ENCODE measurements at regions not wholly inside any gene's neighbourhood (a gene's known extent, or its start where the extent isn't known, plus 50 kb on each side); places are given as distances from the start of the nearest gene placed in this dataset.

DNA sequence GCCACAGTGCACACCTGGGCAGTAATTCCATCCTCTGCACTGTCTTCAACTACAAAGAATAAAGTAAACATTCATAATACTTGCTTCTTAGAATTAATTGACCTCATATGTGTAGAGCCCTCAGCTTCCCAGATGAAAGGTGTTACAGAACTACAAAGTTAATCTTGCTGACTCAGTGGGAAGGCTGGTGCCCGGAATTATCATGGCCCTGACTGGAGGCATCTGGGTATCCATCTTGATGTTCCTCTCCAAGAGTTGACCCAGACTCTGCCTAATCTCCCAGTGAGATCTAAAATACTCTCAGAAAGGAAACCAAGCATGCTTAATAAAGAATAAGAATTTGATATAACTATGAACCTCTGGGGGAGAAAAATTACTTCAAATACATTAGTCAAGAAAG lies 147.0 kb upstream of the ARID2 start:
- TF ChIP-seq, protein P1, sequence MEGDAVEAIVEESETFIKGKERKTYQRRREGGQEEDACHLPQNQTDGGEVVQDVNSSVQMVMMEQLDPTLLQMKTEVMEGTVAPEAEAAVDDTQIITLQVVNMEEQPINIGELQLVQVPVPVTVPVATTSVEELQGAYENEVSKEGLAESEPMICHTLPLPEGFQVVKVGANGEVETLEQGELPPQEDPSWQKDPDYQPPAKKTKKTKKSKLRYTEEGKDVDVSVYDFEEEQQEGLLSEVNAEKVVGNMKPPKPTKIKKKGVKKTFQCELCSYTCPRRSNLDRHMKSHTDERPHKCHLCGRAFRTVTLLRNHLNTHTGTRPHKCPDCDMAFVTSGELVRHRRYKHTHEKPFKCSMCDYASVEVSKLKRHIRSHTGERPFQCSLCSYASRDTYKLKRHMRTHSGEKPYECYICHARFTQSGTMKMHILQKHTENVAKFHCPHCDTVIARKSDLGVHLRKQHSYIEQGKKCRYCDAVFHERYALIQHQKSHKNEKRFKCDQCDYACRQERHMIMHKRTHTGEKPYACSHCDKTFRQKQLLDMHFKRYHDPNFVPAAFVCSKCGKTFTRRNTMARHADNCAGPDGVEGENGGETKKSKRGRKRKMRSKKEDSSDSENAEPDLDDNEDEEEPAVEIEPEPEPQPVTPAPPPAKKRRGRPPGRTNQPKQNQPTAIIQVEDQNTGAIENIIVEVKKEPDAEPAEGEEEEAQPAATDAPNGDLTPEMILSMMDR (IDR thresholded peaks at IDR 0.05), result no peak
- TF ChIP-seq EP300 (IDR thresholded peaks at IDR 0.05; ENCODE audit: borderline replicate concordance in 1 of 2, low read depth in 1 of 2, low read length in 1 of 2) (no peak), CHD2 (IDR thresholded peaks at IDR 0.05; ENCODE audit: low read length, partially characterized antibody) (no peak), RCOR1 (IDR thresholded peaks at IDR 0.05; ENCODE audit: low read length) (no peak), POLR2AphosphoS5 (IDR thresholded peaks at IDR 0.05; ENCODE audit: low read depth, low read length) (no peak), TCF12 (IDR thresholded peaks at IDR 0.05) (no peak), EZH2phosphoT487 (IDR thresholded peaks at IDR 0.05; ENCODE audit: borderline replicate concordance, low read depth) (no peak), RAD21 (IDR thresholded peaks at IDR 0.05; ENCODE audit: low read length) (no peak), YY1 (IDR thresholded peaks at IDR 0.05; ENCODE audit: low read depth) (no peak), JUND (IDR thresholded peaks at IDR 0.05) (no peak), RXRA (IDR thresholded peaks at IDR 0.05; ENCODE audit: borderline replicate concordance, low read depth) (no peak), FOXM1 (IDR thresholded peaks at IDR 0.05; ENCODE audit: low read depth) (no peak)
- TF ChIP-seq, protein P2, sequence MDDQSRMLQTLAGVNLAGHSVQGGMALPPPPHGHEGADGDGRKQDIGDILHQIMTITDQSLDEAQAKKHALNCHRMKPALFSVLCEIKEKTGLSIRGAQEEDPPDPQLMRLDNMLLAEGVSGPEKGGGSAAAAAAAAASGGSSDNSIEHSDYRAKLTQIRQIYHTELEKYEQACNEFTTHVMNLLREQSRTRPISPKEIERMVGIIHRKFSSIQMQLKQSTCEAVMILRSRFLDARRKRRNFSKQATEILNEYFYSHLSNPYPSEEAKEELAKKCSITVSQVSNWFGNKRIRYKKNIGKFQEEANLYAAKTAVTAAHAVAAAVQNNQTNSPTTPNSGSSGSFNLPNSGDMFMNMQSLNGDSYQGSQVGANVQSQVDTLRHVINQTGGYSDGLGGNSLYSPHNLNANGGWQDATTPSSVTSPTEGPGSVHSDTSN (IDR thresholded peaks at IDR 0.05), result no peak
- TF ChIP-seq, protein P3, sequence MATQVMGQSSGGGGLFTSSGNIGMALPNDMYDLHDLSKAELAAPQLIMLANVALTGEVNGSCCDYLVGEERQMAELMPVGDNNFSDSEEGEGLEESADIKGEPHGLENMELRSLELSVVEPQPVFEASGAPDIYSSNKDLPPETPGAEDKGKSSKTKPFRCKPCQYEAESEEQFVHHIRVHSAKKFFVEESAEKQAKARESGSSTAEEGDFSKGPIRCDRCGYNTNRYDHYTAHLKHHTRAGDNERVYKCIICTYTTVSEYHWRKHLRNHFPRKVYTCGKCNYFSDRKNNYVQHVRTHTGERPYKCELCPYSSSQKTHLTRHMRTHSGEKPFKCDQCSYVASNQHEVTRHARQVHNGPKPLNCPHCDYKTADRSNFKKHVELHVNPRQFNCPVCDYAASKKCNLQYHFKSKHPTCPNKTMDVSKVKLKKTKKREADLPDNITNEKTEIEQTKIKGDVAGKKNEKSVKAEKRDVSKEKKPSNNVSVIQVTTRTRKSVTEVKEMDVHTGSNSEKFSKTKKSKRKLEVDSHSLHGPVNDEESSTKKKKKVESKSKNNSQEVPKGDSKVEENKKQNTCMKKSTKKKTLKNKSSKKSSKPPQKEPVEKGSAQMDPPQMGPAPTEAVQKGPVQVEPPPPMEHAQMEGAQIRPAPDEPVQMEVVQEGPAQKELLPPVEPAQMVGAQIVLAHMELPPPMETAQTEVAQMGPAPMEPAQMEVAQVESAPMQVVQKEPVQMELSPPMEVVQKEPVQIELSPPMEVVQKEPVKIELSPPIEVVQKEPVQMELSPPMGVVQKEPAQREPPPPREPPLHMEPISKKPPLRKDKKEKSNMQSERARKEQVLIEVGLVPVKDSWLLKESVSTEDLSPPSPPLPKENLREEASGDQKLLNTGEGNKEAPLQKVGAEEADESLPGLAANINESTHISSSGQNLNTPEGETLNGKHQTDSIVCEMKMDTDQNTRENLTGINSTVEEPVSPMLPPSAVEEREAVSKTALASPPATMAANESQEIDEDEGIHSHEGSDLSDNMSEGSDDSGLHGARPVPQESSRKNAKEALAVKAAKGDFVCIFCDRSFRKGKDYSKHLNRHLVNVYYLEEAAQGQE (IDR thresholded peaks at IDR 0.05; ENCODE audit: low read depth, low read length), result no peak

All from SK-N-SH (cell line).